SU-DHL-6 (cell line): ENCODE measurements at regions not wholly inside any gene's neighbourhood (a gene's known extent, or its start where the extent isn't known, plus 50 kb on each side); places are given as distances from the start of the nearest gene placed in this dataset.

Experiments
- EZH2phosphoT487 ChIP-seq: fragments of 200-600 bp; sonication (generic), shearing (Covaris generic); conservative IDR thresholded peaks from 2 replicates; pipeline ENCODE4 v1.6.1; 2018; ENCODE audit warnings: mild to moderate bottlenecking, antibody characterized with exemption, low read length, moderate library complexity, mixed read lengths
- TF ChIP-seq, protein P1 (sequence below): fragments of 200-600 bp; sonication (generic); IDR thresholded peaks from one replicate; pipeline ENCODE4 v1.5.1; 2017; ENCODE audit warnings: antibody characterized with exemption, mild to moderate bottlenecking, low read length, moderate library complexity; ENCODE audit not compliant: insufficient read depth, poor library complexity, severe bottlenecking

DNA sequence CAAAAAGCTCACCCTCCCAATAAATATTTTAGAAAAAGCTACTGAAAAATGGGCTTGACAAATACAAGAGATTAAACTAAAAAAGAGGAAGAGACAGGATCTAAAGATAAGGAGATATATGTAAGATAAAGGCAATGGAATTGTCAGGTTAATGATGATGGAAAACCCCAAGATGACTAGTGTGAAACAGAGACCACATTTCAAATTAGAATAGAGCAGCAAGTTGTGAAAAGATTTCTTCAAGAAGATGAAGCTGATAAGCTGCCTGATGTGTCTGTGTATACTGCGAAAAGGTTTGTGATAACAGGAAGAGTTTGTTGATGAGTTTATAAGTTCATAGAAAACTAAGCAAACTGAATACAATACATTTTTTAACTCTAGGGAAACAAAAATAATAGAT lies 840.1 kb upstream of the SLITRK5 start:
- TF ChIP-seq, protein P1, sequence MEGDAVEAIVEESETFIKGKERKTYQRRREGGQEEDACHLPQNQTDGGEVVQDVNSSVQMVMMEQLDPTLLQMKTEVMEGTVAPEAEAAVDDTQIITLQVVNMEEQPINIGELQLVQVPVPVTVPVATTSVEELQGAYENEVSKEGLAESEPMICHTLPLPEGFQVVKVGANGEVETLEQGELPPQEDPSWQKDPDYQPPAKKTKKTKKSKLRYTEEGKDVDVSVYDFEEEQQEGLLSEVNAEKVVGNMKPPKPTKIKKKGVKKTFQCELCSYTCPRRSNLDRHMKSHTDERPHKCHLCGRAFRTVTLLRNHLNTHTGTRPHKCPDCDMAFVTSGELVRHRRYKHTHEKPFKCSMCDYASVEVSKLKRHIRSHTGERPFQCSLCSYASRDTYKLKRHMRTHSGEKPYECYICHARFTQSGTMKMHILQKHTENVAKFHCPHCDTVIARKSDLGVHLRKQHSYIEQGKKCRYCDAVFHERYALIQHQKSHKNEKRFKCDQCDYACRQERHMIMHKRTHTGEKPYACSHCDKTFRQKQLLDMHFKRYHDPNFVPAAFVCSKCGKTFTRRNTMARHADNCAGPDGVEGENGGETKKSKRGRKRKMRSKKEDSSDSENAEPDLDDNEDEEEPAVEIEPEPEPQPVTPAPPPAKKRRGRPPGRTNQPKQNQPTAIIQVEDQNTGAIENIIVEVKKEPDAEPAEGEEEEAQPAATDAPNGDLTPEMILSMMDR = no peak
- no peak for TF ChIP-seq EZH2phosphoT487
